ENCODE measurements at regions not wholly inside any gene's neighbourhood (a gene's known extent, or its start where the extent isn't known, plus 50 kb on each side); places are given as distances from the start of the nearest gene placed in this dataset.

DNA sequence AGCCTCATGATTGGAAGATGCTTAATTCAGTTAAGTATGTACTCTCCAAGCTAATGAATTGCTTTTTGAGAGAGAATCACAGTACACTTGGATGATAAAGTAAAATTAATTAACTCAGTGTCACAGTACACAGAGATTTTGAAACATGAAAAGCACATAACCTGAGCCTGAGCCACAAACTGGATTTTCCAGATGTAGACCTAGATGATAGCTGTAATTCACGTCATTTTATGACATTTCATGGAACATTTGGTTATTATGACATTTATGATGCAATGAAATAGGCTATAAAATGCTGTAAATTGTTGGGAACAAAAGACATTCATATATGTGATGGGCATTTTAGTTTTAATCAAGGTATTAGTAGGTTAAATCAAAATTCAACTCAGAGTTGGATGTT lies 983.7 kb downstream of the STPG2 start:
- Histone ChIP-seq H3K4me2 (ENCODE audit: control insufficient read depth, extremely low read depth, insufficient read depth, low read depth, low read length) (no peak overlapping the region), H4K20me1 (ENCODE audit: control insufficient read depth, extremely low read depth, insufficient read depth, low read length) (no peaks in the 10 kb centered on the region), H3K9me3 (ENCODE audit: control insufficient read depth, low read depth, low read length) (no peaks in the 10 kb centered on the region), H3K4me3 (ENCODE audit: control insufficient read depth in 2 of 3, extremely low read depth in 1 of 3, insufficient read depth in 2 of 3, low read depth in 1 of 3, low read length in 3 of 3) (no peak overlapping the region), H3K9me1 (ENCODE audit: control insufficient read depth, extremely low read depth, insufficient read depth, low read length) (no peaks in the 10 kb centered on the region), H3K79me2 (ENCODE audit: control insufficient read depth, insufficient read depth, low read length) (no peaks in the 10 kb centered on the region), H3K36me3 (ENCODE audit: control insufficient read depth in 2 of 2, extremely low read depth in 1 of 2, insufficient read depth in 2 of 2, low read length in 2 of 2) (no peaks in the 10 kb centered on the region), H3K9ac (ENCODE audit: control insufficient read depth, extremely low read depth, insufficient read depth, low read length) (no peak overlapping the region), H3K4me1 (ENCODE audit: control insufficient read depth, extremely low read depth, insufficient read depth, low read length) (no peaks in the 10 kb centered on the region), H3K27me3 (ENCODE audit: control insufficient read depth, extremely low read depth, insufficient read depth, low read length) (no peaks in the 10 kb centered on the region), H2AFZ (ENCODE audit: control insufficient read depth, low read length) (no peak overlapping the region), H3K27ac (ENCODE audit: control insufficient read depth, insufficient read depth, low read length) (no peak overlapping the region)
- dilution Hi-C loops (cut with MboI; ENCODE audit: extremely low pct_ligation_motif_present, low sequenced_read_pairs) = no loop called here
- no peak for DNase-seq (ENCODE audit: low read depth, low spot score)
- no peak for TF ChIP-seq EZH2 (IDR thresholded peaks at IDR 0.05; ENCODE audit: low read length)
- TF ChIP-seq, protein P1, sequence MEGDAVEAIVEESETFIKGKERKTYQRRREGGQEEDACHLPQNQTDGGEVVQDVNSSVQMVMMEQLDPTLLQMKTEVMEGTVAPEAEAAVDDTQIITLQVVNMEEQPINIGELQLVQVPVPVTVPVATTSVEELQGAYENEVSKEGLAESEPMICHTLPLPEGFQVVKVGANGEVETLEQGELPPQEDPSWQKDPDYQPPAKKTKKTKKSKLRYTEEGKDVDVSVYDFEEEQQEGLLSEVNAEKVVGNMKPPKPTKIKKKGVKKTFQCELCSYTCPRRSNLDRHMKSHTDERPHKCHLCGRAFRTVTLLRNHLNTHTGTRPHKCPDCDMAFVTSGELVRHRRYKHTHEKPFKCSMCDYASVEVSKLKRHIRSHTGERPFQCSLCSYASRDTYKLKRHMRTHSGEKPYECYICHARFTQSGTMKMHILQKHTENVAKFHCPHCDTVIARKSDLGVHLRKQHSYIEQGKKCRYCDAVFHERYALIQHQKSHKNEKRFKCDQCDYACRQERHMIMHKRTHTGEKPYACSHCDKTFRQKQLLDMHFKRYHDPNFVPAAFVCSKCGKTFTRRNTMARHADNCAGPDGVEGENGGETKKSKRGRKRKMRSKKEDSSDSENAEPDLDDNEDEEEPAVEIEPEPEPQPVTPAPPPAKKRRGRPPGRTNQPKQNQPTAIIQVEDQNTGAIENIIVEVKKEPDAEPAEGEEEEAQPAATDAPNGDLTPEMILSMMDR (optimal IDR thresholded peaks at IDR 0.05 in 1 of 3, IDR thresholded peaks at IDR 0.05 in 1 of 3, conservative IDR thresholded peaks at IDR 0.05 in 1 of 3; ENCODE audit: extremely low read depth in 1 of 3, insufficient read depth in 2 of 3, low read length in 3 of 3) = no peak
- FAIRE-seq = no peak

DNA sequence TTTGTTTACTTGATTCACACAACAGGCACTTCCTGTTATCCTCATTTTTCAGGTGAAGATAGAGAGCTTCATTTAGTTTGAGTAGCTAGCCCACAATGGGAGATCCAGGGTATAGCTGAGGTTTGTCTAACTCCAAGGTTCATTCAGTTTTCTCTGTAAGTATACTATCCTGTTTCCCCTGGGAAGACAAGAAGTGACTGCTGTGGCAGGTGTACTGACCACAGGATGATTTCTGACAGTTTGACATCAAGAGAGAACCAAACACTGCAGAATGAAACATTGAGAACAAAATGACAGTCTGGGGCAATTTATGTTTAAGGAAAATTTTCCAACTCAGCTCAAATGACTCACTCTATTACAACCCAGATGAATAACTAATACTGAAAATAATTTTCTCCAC lies 958.0 kb downstream of the STPG2 start:
- no peaks in the 10 kb centered on the region for H3K4me1 ChIP-seq (ENCODE audit: control insufficient read depth, extremely low read depth, insufficient read depth, low read length)
- H3K9ac ChIP-seq (ENCODE audit: control insufficient read depth, extremely low read depth, insufficient read depth, low read length) = no peak overlapping the region
- H3K4me2 ChIP-seq (ENCODE audit: control insufficient read depth, extremely low read depth, insufficient read depth, low read depth, low read length) = no peak overlapping the region
- no peaks in the 10 kb centered on the region for H3K9me1 ChIP-seq (ENCODE audit: control insufficient read depth, extremely low read depth, insufficient read depth, low read length)
- TF ChIP-seq, protein P1 (optimal IDR thresholded peaks at IDR 0.05 in 1 of 3, IDR thresholded peaks at IDR 0.05 in 1 of 3, conservative IDR thresholded peaks at IDR 0.05 in 1 of 3; ENCODE audit: extremely low read depth in 1 of 3, insufficient read depth in 2 of 3, low read length in 3 of 3) = no peak
- no peak for TF ChIP-seq EZH2 (IDR thresholded peaks at IDR 0.05; ENCODE audit: low read length)
- DNase-seq (ENCODE audit: low read depth, low spot score) (no peak), FAIRE-seq (no peak)
- dilution Hi-C loops (cut with MboI; ENCODE audit: extremely low pct_ligation_motif_present, low sequenced_read_pairs) = no loop called here
- no peaks in the 10 kb centered on the region for H3K79me2 ChIP-seq (ENCODE audit: control insufficient read depth, insufficient read depth, low read length)
- no peaks in the 10 kb centered on the region for H4K20me1 ChIP-seq (ENCODE audit: control insufficient read depth, extremely low read depth, insufficient read depth, low read length)
- no peaks in the 10 kb centered on the region for H3K36me3 ChIP-seq (ENCODE audit: control insufficient read depth in 2 of 2, extremely low read depth in 1 of 2, insufficient read depth in 2 of 2, low read length in 2 of 2)
- H2AFZ ChIP-seq (ENCODE audit: control insufficient read depth, low read length) = no peak overlapping the region
- H3K4me3 ChIP-seq (ENCODE audit: control insufficient read depth in 2 of 3, extremely low read depth in 1 of 3, insufficient read depth in 2 of 3, low read depth in 1 of 3, low read length in 3 of 3) = no peak overlapping the region
- no peak overlapping the region for H3K27ac ChIP-seq (ENCODE audit: control insufficient read depth, insufficient read depth, low read length)
- no peaks in the 10 kb centered on the region for H3K27me3 ChIP-seq (ENCODE audit: control insufficient read depth, extremely low read depth, insufficient read depth, low read length)
- no peaks in the 10 kb centered on the region for H3K9me3 ChIP-seq (ENCODE audit: control insufficient read depth, low read depth, low read length)

Data from keratinocyte (primary cell).